ENCODE measurements at regions not wholly inside any gene's neighbourhood (a gene's known extent, or its start where the extent isn't known, plus 50 kb on each side); places are given as distances from the start of the nearest gene placed in this dataset.

DNA sequence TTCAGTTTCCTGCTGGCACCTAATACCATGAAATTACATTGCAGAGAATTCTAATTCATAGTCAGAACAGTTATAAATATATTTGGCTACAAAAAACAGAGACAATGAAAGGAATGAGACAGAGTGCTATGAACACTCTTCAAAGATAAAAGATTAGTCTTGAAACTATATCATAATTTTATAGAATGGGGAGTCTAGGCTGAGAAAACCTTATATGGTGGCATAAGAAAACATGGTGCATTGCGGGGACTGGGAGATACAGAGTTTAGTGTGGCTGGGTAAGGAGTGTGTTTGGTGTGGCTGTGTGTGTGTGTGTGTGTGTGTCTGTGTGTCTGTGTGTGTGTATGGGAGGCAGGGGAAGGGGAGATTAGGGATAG is 64.5 kb upstream of the CTLA4 start:
- Histone ChIP-seq H3K27ac (no peak overlapping the region), H3K36me3 (no peaks in the 10 kb centered on the region), H3K4me1 (no peaks in the 10 kb centered on the region), H3K27me3 (no peaks in the 10 kb centered on the region), H3K4me3 (no peak overlapping the region), H3K9me3 (peaks cover 0 to 21% (median 6%) of the 10 kb centered on the region in 4 donors)
- no peak for TF ChIP-seq CTCF (IDR thresholded peaks at IDR 0.05)
- no peak for TF ChIP-seq POLR2AphosphoS5 (IDR thresholded peaks at IDR 0.05)
- TF ChIP-seq POLR2A (IDR thresholded peaks at IDR 0.05) = no peak
- no peak for TF ChIP-seq EP300 (IDR thresholded peaks at IDR 0.05)
- WGBS, 5 donors = 94 to 100% (median 97%) methylated on average over 1 of the region's 1 CpG
- intact Hi-C loops (cut with DNase I; ENCODE audit: low total_unique reads) = no loop called here
- DNase-seq = no peak

GRCh38 chr2:203804070-203804469 is 63.5 kb upstream of the CTLA4 start:
- no peak overlapping the region for H3K27ac ChIP-seq
- DNase-seq = peak in 1 of 2 donors; percentile 62
- H3K4me1 ChIP-seq = no peaks in the 10 kb centered on the region
- H3K9me3 ChIP-seq = peaks cover 0 to 21% (median 6%) of the 10 kb centered on the region in 4 donors
- H3K4me3 ChIP-seq = no peak overlapping the region
- no peaks in the 10 kb centered on the region for H3K27me3 ChIP-seq
- no peaks in the 10 kb centered on the region for H3K36me3 ChIP-seq
- no peak for TF ChIP-seq EP300 (IDR thresholded peaks at IDR 0.05)
- WGBS, 5 donors = 40 to 61% (median 49%) methylated on average over 4 of the region's 4 CpGs
- intact Hi-C loops (cut with DNase I; ENCODE audit: low total_unique reads) = no loop called here

- Histone ChIP-seq H3K27me3 (no peaks in the 10 kb centered on the region), H3K27ac (no peak overlapping the region), H3K4me1 (peaks cover 0 to 4% (median 0%) of the 10 kb centered on the region in 4 donors), H3K36me3 (no peaks in the 10 kb centered on the region), H3K9me3 (peaks cover 0 to 21% (median 6%) of the 10 kb centered on the region in 4 donors), H3K4me3 (no peak overlapping the region)
- no peak for DNase-seq
- WGBS, 5 donors = 76 to 81% (median 78%) methylated on average over 4 of the region's 4 CpGs
- TF ChIP-seq EP300 (IDR thresholded peaks at IDR 0.05) (no peak), POLR2A (IDR thresholded peaks at IDR 0.05) (no peak), POLR2AphosphoS5 (IDR thresholded peaks at IDR 0.05) (no peak), CTCF (IDR thresholded peaks at IDR 0.05) (no peak)
- intact Hi-C loops (cut with DNase I; ENCODE audit: low total_unique reads) = no loop called here
Measured at GRCh38 chr2:203804764-203805485, 62.6 kb upstream of the CTLA4 start.

GRCh38 chr2:203805486-203805838 is 62.1 kb upstream of the CTLA4 start:
- H3K4me3 ChIP-seq = no peak overlapping the region
- intact Hi-C loops (cut with DNase I; ENCODE audit: low total_unique reads) = no loop called here
- peaks cover 0 to 21% (median 6%) of the 10 kb centered on the region in 4 donors for H3K9me3 ChIP-seq
- peaks cover 0 to 5% (median 0%) of the 10 kb centered on the region in 4 donors for H3K4me1 ChIP-seq
- no peak overlapping the region for H3K27ac ChIP-seq
- TF ChIP-seq EP300 (IDR thresholded peaks at IDR 0.05) (no peak), CTCF (IDR thresholded peaks at IDR 0.05) (no peak), POLR2A (IDR thresholded peaks at IDR 0.05) (no peak), POLR2AphosphoS5 (IDR thresholded peaks at IDR 0.05) (no peak)
- H3K27me3 ChIP-seq = no peaks in the 10 kb centered on the region
- 94 to 100% (median 100%) methylated on average over 1 of the region's 1 CpG for WGBS, 5 donors
- no peaks in the 10 kb centered on the region for H3K36me3 ChIP-seq
- DNase-seq = no peak

- no peak for TF ChIP-seq POLR2AphosphoS5 (IDR thresholded peaks at IDR 0.05)
- no peak for TF ChIP-seq CTCF (IDR thresholded peaks at IDR 0.05)
- no peak for TF ChIP-seq POLR2A (IDR thresholded peaks at IDR 0.05)
- no peak for TF ChIP-seq EP300 (IDR thresholded peaks at IDR 0.05)
- Histone ChIP-seq H3K36me3 (no peaks in the 10 kb centered on the region), H3K27ac (no peak overlapping the region), H3K27me3 (no peaks in the 10 kb centered on the region), H3K4me1 (peaks cover 0 to 18% (median under 1%) of the 10 kb centered on the region in 4 donors), H3K4me3 (no peak overlapping the region), H3K9me3 (peaks cover 0 to 21% (median 6%) of the 10 kb centered on the region in 4 donors)
- WGBS, 5 donors = 93 to 100% (median 96%) methylated on average over 1 of the region's 1 CpG
- no peak for DNase-seq
- intact Hi-C loops (cut with DNase I; ENCODE audit: low total_unique reads) = no loop called here
Measured at GRCh38 chr2:203806761-203807160, 60.8 kb upstream of the CTLA4 start.

Measured in stomach (tissue), 8 donors.